H4 (cell line): ENCODE measurements at regions not wholly inside any gene's neighbourhood (a gene's known extent, or its start where the extent isn't known, plus 50 kb on each side); places are given as distances from the start of the nearest gene placed in this dataset.

Experiments
- DNase-seq: peaks from one replicate; pipeline ENCODE4 v3.0.0-alpha.2; 2015; ENCODE audit warnings: low spot score

DNA sequence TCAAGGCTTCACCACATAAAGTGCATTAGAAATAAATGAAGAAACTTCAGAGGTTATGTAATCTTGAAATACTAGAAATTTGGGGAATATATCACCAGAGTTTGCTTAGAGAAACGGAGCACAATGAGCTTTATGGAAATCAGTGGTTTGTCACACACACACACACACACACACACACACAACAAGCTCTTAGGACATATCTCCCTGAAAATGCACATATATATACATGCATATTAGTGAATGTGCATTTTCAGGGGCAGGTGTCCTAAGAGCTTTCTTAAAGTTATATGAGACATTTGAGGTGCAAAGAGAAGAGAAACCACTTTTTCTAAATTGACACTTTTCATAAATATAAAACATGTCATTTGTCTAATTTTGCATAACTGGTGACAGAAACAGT, 93.7 kb upstream of the CARD18 start:
- no peak for DNase-seq

- DNase-seq, result no peak
Observed at GRCh38 chr11:105232021-105232420, 92.5 kb upstream of the CARD18 start.

- DNase-seq, result no peak
Observed at GRCh38 chr11:105230586-105230985, 91.0 kb upstream of the CARD18 start.

- no peak for DNase-seq
Observed at GRCh38 chr11:105229761-105230160, 90.2 kb upstream of the CARD18 start.

DNA sequence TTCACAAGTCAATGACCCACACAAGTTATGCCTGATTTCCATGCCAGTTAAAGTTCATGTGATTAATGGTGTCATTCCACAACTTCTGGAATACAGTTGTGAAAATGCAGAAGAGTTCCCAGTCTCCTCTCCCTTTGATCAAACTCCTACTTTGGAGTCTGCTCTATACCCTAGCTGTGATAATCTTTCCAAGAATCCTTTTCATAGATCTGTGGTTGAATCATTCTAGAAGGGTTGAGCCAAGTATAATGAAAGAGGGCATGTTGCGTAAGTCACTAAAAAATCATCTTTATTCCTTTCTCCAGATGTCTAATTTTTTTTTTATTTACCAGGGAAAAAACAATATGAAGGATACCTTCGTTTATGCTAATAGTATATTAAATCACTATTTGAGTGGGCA, 89.7 kb upstream of the CARD18 start:
- DNase-seq, result no peak

DNA sequence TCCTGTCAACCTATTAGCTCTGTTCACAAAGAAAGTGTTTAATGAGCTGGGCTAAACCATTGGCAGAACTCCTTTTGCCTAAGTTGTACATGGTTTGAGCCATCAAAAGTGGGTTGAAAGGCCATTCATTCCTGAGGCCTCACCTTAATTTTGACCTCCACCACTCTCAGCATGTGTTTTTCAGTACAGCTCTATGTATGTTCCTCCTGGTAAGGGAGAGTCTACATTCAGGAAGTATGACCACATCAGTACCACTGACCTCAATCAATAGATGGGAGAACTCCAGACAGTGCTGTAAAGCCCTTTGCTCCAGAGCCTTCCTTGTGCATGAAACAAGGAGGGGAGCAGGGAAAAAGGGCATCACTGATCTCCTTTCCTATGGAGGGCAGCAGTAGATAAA, 87.8 kb upstream of the CARD18 start:
- no peak for DNase-seq

DNA sequence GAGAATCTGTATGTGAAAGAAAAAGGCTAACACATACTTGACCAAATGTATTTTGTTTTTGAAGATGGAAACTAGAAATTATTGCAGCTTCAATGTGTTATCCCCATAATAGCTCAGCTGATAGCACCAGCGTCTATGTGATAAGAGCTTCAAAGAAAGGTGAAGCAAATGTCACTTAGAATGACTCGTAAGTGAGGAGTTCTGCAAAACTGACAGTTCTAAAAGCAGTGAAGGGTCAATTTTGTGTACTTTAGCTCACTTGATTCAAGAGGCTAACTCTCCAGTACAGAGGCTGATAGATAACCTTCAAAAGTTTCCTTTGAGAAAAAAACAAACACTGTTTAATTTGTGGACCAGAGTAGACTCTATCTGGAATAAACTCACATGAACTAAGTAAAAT, 87.2 kb upstream of the CARD18 start:
- DNase-seq, result no peak

- DNase-seq, result no peak
Observed at GRCh38 chr11:105226091-105226490, 86.5 kb upstream of the CARD18 start.

- DNase-seq, result no peak
Observed at GRCh38 chr11:105224482-105225253, 85.1 kb upstream of the CARD18 start.

GRCh38 chr11:105220121-105220520, 80.6 kb upstream of the CARD18 start:
- no peak for DNase-seq

- no peak for DNase-seq
Observed at GRCh38 chr11:105219670-105220069, 80.1 kb upstream of the CARD18 start.

DNA sequence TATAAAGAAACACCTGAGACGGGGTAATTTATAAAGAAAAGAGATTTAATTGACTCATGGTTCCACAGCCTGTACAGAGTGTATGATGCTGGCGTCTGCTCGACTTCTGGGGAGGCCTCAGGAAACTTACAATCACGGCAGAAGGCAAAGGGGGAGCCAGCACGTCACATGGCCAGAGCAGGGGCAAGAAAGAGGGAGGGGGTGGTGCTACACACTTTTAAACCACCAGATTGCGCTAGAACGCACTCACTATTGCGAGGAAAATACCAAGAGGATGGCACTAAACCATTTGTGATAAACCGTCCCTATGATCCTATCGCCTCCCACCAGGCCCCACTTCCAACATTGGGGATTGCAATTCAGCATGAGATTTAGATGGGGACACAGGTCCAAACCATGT, 79.7 kb upstream of the CARD18 start:
- DNase-seq, result no peak

GRCh38 chr11:105215528-105215927, 76.0 kb upstream of the CARD18 start:
- no peak for DNase-seq

- peak; percentile 21 for DNase-seq
Observed at GRCh38 chr11:105211806-105212554, 72.4 kb upstream of the CARD18 start.

DNA sequence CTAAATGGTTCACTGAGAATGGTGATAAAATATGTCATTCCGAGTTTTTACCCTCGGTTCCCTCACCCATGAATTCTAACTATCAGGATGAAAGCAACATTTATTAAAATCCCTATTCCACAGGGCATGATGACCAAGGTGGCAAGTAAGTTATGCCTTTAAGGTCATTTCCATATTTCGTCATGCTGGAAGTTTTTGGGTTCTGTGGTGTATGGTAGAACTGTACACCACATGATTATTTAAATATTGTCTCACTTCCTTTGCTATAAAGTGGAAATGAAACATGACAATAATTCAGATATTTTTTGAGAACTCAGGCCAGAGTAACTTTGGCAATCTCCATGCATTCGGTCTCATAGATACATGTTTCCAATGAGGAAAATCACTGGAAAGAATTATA, 68.5 kb upstream of the CARD18 start:
- no peak for DNase-seq

DNA sequence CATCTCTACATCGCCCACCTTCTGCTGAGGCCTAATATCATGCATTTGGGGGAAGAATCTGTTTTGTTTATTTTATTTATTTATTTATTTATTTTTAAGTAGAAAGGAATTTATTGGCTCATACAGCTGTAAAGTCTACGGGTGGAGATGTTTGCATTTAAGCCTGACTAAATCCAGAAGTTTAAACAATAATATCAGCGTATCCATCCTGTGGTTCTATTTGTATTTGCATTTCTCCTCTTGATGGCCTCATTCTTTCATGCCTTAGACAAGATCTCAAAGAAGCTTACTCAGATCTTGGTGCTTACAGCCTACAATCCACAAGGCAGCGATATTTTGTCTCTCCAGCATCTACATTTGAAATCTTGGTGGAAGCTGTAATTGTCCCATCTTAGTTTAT, 67.1 kb upstream of the CARD18 start:
- no peak for DNase-seq

DNA sequence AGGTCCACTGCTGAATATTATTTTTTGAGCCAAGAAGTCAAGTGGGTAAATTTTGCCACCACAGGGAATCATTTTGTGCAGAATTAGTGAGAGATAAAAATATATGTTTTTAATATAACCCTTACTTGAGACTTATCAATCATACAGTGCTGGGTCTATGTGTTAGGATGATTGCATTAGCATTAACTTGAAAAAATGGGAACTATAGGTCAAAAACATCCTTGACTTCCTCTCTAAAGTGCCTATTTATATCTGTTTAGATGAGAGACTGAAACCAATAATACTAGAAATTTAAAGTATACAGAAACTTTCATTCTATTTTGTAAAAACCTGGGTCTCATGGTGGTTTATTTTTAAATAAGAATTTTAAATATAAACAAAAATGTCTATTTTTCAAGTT, 65.1 kb upstream of the CARD18 start:
- no peak for DNase-seq

DNA sequence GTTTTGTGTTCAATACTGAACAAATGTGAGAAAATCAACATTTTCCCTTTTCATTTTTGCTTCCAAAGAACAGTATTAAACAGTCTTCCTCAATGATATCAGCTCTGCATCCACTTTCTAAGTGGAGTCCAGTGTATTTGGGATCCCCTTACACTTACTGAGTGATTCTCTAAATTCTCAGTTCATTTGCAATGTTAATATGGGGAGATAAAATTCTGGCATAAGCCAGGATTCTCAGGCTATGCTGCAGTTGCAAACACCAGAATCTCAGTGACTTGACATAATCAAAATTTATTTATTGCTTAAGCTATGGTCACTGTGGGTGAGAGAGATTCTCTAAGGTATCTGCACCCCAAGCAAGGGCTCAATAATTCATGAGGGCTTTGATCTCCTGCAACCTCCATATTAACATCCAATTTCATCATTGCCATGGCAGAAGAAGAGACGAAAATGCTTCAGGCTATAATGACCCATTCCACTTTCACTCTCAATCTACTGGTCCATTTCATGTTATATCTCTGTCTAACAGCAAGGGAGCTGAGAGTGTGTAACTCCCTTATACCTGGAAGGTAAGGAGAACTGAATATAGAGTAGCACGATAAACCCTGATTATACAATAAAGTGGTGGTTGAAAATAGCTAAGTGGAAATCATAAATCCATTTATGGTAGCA, 64.1 kb upstream of the CARD18 start:
- DNase-seq, result no peak

- DNase-seq, result no peak
Observed at GRCh38 chr11:105202844-105203548, 63.4 kb upstream of the CARD18 start.

GRCh38 chr11:105202422-105202821, 62.9 kb upstream of the CARD18 start:
- no peak for DNase-seq

DNA sequence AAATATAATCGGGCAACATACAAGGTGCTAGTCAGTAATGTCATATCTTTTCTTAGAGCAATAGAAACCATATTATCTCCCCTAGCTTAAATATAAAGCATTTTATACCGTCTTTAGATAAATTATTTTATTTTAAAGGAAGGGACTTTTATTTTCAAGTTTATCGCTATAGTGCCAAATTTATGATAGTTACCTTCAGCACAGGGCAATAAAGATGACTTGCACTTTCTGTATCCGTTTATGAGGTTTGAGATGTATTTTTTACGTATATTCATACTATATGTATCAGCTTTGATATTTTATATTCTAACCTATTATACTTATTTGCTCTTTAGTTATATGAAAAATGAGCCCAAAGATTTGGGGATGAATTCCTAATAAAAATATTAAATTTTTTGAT, 61.6 kb upstream of the CARD18 start:
- DNase-seq, result no peak

DNA sequence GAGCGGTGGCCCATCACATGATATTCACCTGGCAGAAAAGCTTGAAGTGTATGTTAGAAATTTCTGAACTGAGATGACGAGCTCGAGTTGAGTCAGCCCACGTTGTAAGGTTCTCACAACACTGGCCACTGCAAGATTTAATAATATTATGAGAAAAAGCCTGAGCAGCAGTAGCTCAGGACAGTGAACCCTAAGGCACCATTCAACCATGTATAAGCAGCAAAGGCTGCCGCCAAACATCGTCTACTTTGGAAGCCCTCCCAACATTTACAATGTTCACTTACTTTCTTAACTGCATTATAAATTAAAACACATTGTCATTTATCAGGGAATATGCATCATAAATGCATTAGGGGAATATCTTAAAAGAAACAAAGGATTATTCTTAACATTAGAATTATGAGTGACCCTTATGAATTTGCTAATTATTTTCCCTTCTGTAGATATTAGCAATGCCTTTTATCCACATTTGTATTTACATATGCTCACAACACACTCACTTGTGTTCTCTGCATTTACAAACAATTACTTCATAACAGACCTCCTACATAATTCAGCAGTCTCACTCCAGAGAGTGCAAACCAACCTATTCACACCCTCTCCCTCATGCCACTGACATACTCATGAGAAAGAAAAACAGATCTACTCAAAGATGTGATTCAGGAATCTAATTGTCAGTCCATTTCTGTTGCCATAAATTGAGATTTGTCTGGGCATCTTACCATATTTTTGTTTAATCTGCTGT, 57.7 kb upstream of the CARD18 start:
- DNase-seq, result no peak
